H1 (cell line): ENCODE measurements at regions not wholly inside any gene's neighbourhood (a gene's known extent, or its start where the extent isn't known, plus 50 kb on each side); places are given as distances from the start of the nearest gene placed in this dataset.
A peak's percentile ranks its signal among the peaks of the same experiment; 100 is the strongest.

Experiments
- ATF3 ChIP-seq: IDR thresholded peaks from 2 replicates; pipeline ENCODE4 v1.6.1; 2011; ENCODE audit warnings: low read depth, mild to moderate bottlenecking, low read length; ENCODE audit not compliant: insufficient read depth
- CBX5 ChIP-seq: fragments of 300-800, 300-1000 bp; sonication (generic); IDR thresholded peaks from 2 replicates; pipeline ENCODE4 v1.7.1; 2016; ENCODE audit warnings: antibody characterized with exemption, low read length, low read depth
- GTF2F1 ChIP-seq: IDR thresholded peaks from 2 replicates; pipeline ENCODE4 v1.6.1; 2012; ENCODE audit warnings: low read depth, low read length, improper control_type of control experiment, borderline replicate concordance
- JUND ChIP-seq: IDR thresholded peaks from 2 replicates; pipeline ENCODE4 v1.6.1; 2011; ENCODE audit warnings: mild to moderate bottlenecking, improper control_type of control experiment, low read length
- KDM1A ChIP-seq: fragments of 200-600, 300-600 bp; sonication (generic); IDR thresholded peaks from 2 replicates; pipeline ENCODE4 v1.7.1; 2016; ENCODE audit warnings: mild to moderate bottlenecking, low read length, borderline replicate concordance
- KDM4A ChIP-seq: IDR thresholded peaks from one replicate; pipeline ENCODE4 v1.7.1; 2012; ENCODE audit warnings: low read depth, mild to moderate bottlenecking, moderate library complexity, low read length, inconsistent platforms; ENCODE audit not compliant: severe bottlenecking
- KDM5A ChIP-seq: fragments of 200-600 bp; IDR thresholded peaks from 2 replicates; pipeline ENCODE4 v1.7.1; 2012; ENCODE audit warnings: mild to moderate bottlenecking, low read length, inconsistent platforms, mixed read lengths
- RNF2 ChIP-seq: fragments of 200-900, 300-1000 bp; sonication (generic); IDR thresholded peaks from 2 replicates; pipeline ENCODE4 v1.7.1; 2016; ENCODE audit warnings: borderline replicate concordance, low read depth, mild to moderate bottlenecking, antibody characterized with exemption, low read length; ENCODE audit not compliant: poor library complexity, severe bottlenecking; ENCODE audit errors: missing control alignments
- TEAD4 ChIP-seq: IDR thresholded peaks from 2 replicates; pipeline ENCODE4 v1.6.1; 2012; ENCODE audit warnings: low read depth, low read length, inconsistent platforms, mixed read lengths

GRCh38 chr7:98733036-98733435, 116.0 kb downstream of the NPTX2 start (continued):
- TF ChIP-seq RNF2, result no peak
- TF ChIP-seq KDM4A, result no peak
- TF ChIP-seq TEAD4, result no peak
- TF ChIP-seq CBX5, result no peak
- no peak for TF ChIP-seq ATF3
- TF ChIP-seq GTF2F1, result no peak
- peak; percentile 64; the same call in 1 of the 2 replicates for TF ChIP-seq KDM1A
- no peak for TF ChIP-seq KDM5A
- no peak for TF ChIP-seq JUND
- TF ChIP-seq, all 59 proteins: peak for 8
